ENCODE measurements at regions not wholly inside any gene's neighbourhood (a gene's known extent, or its start where the extent isn't known, plus 50 kb on each side); places are given as distances from the start of the nearest gene placed in this dataset.

GRCh38 chr20:22509843-22510147 lies 74.6 kb downstream of the FOXA2 start:
- no peaks in the 10 kb centered on the region for H3K27me3 ChIP-seq (ENCODE audit: control insufficient read depth, insufficient read depth, low read length)
- no peak overlapping the region for H3K4me3 ChIP-seq (ENCODE audit: low read depth, low read length)
- ChIA-PET POLR2A (no interaction called here), CTCF (no interaction called here)
- no peak overlapping the region for H3K27ac ChIP-seq (ENCODE audit: low read depth, low read length)
- H3K9me3 ChIP-seq (ENCODE audit: control insufficient read depth, insufficient read depth, low read length), result peaks cover 1% of the 10 kb centered on the region
- no peak for DNase-seq (ENCODE audit: low read depth, low spot score)
- TF ChIP-seq CTCF (IDR thresholded peaks at IDR 0.05; ENCODE audit: low read depth, low read length), result no peak

GRCh38 chr20:22509090-22509842 lies 75.1 kb downstream of the FOXA2 start:
- ChIA-PET POLR2A (no interaction called here), CTCF (no interaction called here)

GRCh38 chr20:22508426-22508825 lies 75.9 kb downstream of the FOXA2 start:
- TF ChIP-seq CTCF (IDR thresholded peaks at IDR 0.05; ENCODE audit: low read depth, low read length), result no peak
- Histone ChIP-seq H3K9me3 (ENCODE audit: control insufficient read depth, insufficient read depth, low read length) (peaks cover 6% of the 10 kb centered on the region), H3K4me3 (ENCODE audit: low read depth, low read length) (no peak overlapping the region), H3K27ac (ENCODE audit: low read depth, low read length) (no peak overlapping the region), H3K27me3 (ENCODE audit: control insufficient read depth, insufficient read depth, low read length) (no peaks in the 10 kb centered on the region)
- POLR2A ChIA-PET, result no interaction called here
- DNase-seq (ENCODE audit: low read depth, low spot score), result no peak
- CTCF ChIA-PET, result no interaction called here

More at GRCh38 chr20:22509090-22509842, 75.1 kb downstream of the FOXA2 start:
- Histone ChIP-seq H3K27ac (ENCODE audit: low read depth, low read length) (no peak overlapping the region), H3K9me3 (ENCODE audit: control insufficient read depth, insufficient read depth, low read length) (peaks cover 6% of the 10 kb centered on the region), H3K4me3 (ENCODE audit: low read depth, low read length) (no peak overlapping the region), H3K27me3 (ENCODE audit: control insufficient read depth, insufficient read depth, low read length) (no peaks in the 10 kb centered on the region)
- no peak for DNase-seq (ENCODE audit: low read depth, low spot score)
- TF ChIP-seq CTCF (IDR thresholded peaks at IDR 0.05; ENCODE audit: low read depth, low read length), result no peak

GRCh38 chr20:22507240-22507961 lies 77.0 kb downstream of the FOXA2 start:
- Histone ChIP-seq H3K27ac (ENCODE audit: low read depth, low read length) (no peak overlapping the region), H3K27me3 (ENCODE audit: control insufficient read depth, insufficient read depth, low read length) (no peaks in the 10 kb centered on the region), H3K4me3 (ENCODE audit: low read depth, low read length) (no peak overlapping the region), H3K9me3 (ENCODE audit: control insufficient read depth, insufficient read depth, low read length) (peaks cover 10% of the 10 kb centered on the region)
- POLR2A ChIA-PET, result no interaction called here
- TF ChIP-seq CTCF (IDR thresholded peaks at IDR 0.05; ENCODE audit: low read depth, low read length), result no peak
- CTCF ChIA-PET, result interaction anchor here (0.9 kb wide), 1 partner anchor 10 kb away, joined by 3 read pairs; no protein-coding TSS in a partner anchor
- no peak for DNase-seq (ENCODE audit: low read depth, low spot score)

- DNase-seq (ENCODE audit: low read depth, low spot score), result no peak
- Histone ChIP-seq H3K9me3 (ENCODE audit: control insufficient read depth, insufficient read depth, low read length) (peaks cover 14% of the 10 kb centered on the region), H3K27ac (ENCODE audit: low read depth, low read length) (no peak overlapping the region), H3K4me3 (ENCODE audit: low read depth, low read length) (no peak overlapping the region), H3K27me3 (ENCODE audit: control insufficient read depth, insufficient read depth, low read length) (no peaks in the 10 kb centered on the region)
- POLR2A ChIA-PET, result no interaction called here
- no peak for TF ChIP-seq CTCF (IDR thresholded peaks at IDR 0.05; ENCODE audit: low read depth, low read length)
- CTCF ChIA-PET, result interaction anchor here (0.9 kb wide), 1 partner anchor 9 kb away, joined by 3 read pairs; no protein-coding TSS in a partner anchor
These were observed 77.5 kb downstream of the FOXA2 start for GRCh38 chr20:22506827-22507226.
